ENCODE measurements at regions not wholly inside any gene's neighbourhood (a gene's known extent, or its start where the extent isn't known, plus 50 kb on each side); places are given as distances from the start of the nearest gene placed in this dataset.

GRCh38 chr2:105618351-105618659, 126.4 kb upstream of the NCK2 start:
- no peak for TF ChIP-seq JUND (IDR thresholded peaks at IDR 0.05)
- TF ChIP-seq RAD21 (IDR thresholded peaks at IDR 0.05; ENCODE audit: low read length), result no peak

All from SK-N-SH (cell line).